WERI-Rb-1 (cell line): ENCODE measurements at regions not wholly inside any gene's neighbourhood (a gene's known extent, or its start where the extent isn't known, plus 50 kb on each side); places are given as distances from the start of the nearest gene placed in this dataset.

Experiments
- DNase-seq: peaks from one replicate; pipeline ENCODE4 v3.0.0-alpha.2; 2020
- H3K27ac ChIP-seq: fragments of 250-450 bp; sonication (Bioruptor Pico); 2 replicates; pipeline ENCODE4 v1.5.1; 2020; ENCODE audit warnings: mild to moderate bottlenecking, moderate library complexity
- H3K27me3 ChIP-seq: fragments of 250-450 bp; sonication (Bioruptor Pico); 2 replicates; pipeline ENCODE4 v1.5.1; 2021; ENCODE audit warnings: mild to moderate bottlenecking, low read depth, moderate library complexity; ENCODE audit not compliant: insufficient read depth, severe bottlenecking
- H3K36me3 ChIP-seq: fragments of 250-450 bp; sonication (Bioruptor Pico); 2 replicates; pipeline ENCODE4 v1.5.1; 2020; ENCODE audit warnings: mild to moderate bottlenecking, moderate library complexity
- H3K4me3 ChIP-seq: 2 replicates; pipeline ENCODE4 v1.5.1; 2011; ENCODE audit warnings: low read depth, mild to moderate bottlenecking, control low read depth, low read length
- H3K9me3 ChIP-seq: fragments of 250-450 bp; sonication (Bioruptor Pico); 2 replicates; pipeline ENCODE4 v1.5.1; 2021; ENCODE audit warnings: mild to moderate bottlenecking, moderate library complexity; ENCODE audit not compliant: severe bottlenecking
- CTCF ChIP-seq: IDR thresholded peaks from 2 replicates; pipeline ENCODE4 v1.5.1; 2011; ENCODE audit warnings: low read depth, mild to moderate bottlenecking, control low read depth, inconsistent platforms, low read length

DNA sequence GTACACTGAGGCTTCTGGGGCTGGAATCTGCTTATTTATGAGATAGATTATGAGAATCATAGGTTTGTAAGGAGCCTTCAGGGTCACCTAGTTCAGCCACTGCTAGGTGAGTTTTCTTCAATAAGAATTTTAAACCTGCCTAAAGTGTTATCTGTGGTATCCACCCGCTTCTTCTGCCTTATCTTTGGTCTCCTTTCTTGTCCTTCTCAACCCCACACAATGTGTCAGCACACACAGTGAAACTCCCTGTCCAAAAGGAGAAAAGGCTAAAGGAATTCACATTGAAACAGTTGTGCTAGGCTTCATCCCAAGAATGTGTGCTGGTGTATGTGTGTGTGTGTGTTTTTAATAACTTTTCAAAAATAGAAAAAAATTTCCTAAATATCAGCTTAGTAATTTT is 259.3 kb upstream of the BTG1 start:
- TF ChIP-seq CTCF: no peak
- H3K27me3 ChIP-seq: no peaks in the 10 kb centered on the region
- no peak overlapping the region for H3K4me3 ChIP-seq
- no peaks in the 10 kb centered on the region for H3K36me3 ChIP-seq
- no peaks in the 10 kb centered on the region for H3K9me3 ChIP-seq
- no peak overlapping the region for H3K27ac ChIP-seq
- DNase-seq: no peak

GRCh38 chr12:92404259-92404894 is 258.7 kb upstream of the BTG1 start:
- H3K36me3 ChIP-seq: no peaks in the 10 kb centered on the region
- no peak overlapping the region for H3K4me3 ChIP-seq
- H3K27ac ChIP-seq: no peak overlapping the region
- no peaks in the 10 kb centered on the region for H3K27me3 ChIP-seq
- no peaks in the 10 kb centered on the region for H3K9me3 ChIP-seq
- DNase-seq: no peak
- TF ChIP-seq CTCF: no peak

DNA sequence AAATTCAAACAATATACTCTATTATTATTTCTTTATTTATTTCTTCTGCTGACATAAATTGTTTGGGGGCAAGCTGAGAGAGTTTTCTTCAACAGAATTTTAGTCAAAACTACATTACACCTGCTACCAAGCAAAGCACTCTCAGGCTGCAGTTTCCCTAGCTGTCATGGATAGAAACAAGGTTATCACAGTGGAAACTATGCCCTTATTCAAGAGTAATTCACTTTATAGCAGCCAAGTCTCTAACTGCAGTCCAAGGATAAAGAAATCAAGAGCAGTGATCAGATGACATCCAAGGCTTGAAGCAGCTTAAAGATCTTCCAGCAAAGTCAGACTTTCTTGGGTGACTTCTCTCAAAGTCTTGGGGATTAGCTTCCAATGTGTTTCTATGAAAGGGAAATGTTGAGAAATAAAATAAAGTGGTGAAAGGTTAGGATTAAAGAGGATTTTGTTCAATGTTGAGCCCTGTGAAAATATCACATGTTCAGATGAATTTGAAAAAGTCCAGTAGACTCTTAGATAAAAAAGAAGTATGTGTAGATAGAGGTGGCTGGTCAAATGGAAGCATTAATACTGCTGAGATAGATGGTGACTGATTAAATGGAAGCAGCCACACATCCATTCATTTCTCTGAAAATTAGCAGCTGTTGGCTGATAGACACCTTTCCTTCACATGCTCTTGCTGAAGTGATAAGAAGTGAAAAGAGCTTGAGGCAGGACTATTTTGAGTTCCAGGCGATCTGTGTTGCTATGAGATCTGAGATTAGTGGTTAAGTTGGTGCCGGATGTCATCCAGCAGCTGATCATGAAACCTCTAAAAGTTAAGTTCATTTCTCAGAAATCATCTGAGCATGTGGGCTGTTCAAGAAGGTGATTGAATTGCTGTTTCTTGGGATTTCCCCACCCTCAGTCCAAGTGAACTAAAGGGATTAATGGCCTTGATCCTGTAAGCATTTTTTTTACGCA is 257.8 kb upstream of the BTG1 start:
- H3K36me3 ChIP-seq: no peaks in the 10 kb centered on the region
- H3K27ac ChIP-seq: no peak overlapping the region
- no peaks in the 10 kb centered on the region for H3K27me3 ChIP-seq
- H3K4me3 ChIP-seq: no peak overlapping the region
- peak; percentile 9 for DNase-seq
- H3K9me3 ChIP-seq: no peaks in the 10 kb centered on the region
- TF ChIP-seq CTCF: no peak

GRCh38 chr12:92402415-92402814 is 256.8 kb upstream of the BTG1 start:
- H3K36me3 ChIP-seq: no peaks in the 10 kb centered on the region
- TF ChIP-seq CTCF: no peak
- no peaks in the 10 kb centered on the region for H3K27me3 ChIP-seq
- H3K4me3 ChIP-seq: no peak overlapping the region
- no peaks in the 10 kb centered on the region for H3K9me3 ChIP-seq
- DNase-seq: no peak
- no peak overlapping the region for H3K27ac ChIP-seq

DNA sequence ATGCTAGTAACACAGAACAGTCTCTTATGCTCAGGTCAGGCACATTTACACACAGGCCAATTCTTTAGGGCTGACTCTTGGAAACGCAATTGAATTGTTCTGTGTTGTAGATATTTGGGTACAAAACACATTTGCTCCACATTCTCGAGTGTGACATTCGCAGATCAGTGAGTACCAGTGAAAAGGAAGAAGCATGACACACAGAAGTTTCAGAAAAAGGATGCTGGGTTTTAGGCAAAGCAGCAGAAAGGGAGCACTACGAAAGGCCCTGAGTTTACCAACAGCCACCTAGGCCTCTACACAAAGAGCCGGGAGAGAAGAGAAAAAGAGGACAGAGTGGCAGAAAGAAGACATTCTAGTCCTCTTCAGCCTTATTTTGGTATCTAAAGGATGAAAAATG is 254.4 kb upstream of the BTG1 start:
- TF ChIP-seq CTCF: no peak
- Histone ChIP-seq H3K9me3 (no peaks in the 10 kb centered on the region), H3K4me3 (no peak overlapping the region), H3K36me3 (no peaks in the 10 kb centered on the region), H3K27me3 (no peaks in the 10 kb centered on the region), H3K27ac (no peak overlapping the region)
- no peak for DNase-seq
